ENCODE measurements at regions not wholly inside any gene's neighbourhood (a gene's known extent, or its start where the extent isn't known, plus 50 kb on each side); places are given as distances from the start of the nearest gene placed in this dataset.

GRCh38 chr1:88434836-88435235 lies 249.2 kb upstream of the PKN2 start:
- Histone ChIP-seq H4K20me1 (ENCODE audit: insufficient read depth, low read length) (no peaks in the 10 kb centered on the region), H3K36me3 (ENCODE audit: insufficient read depth, low read length) (no peaks in the 10 kb centered on the region), H3K4me1 (ENCODE audit: insufficient read depth, low read length, poor library complexity, severe bottlenecking) (no peaks in the 10 kb centered on the region), H3K27ac (ENCODE audit: low read depth, low read length, poor library complexity, severe bottlenecking) (no peak overlapping the region), H3K9me3 (ENCODE audit: low read length) (no peaks in the 10 kb centered on the region), H2AFZ (ENCODE audit: low read length) (no peak overlapping the region), H3K4me2 (ENCODE audit: low read length) (no peak overlapping the region), H3K4me3 (ENCODE audit: low read depth, low read length, poor library complexity, severe bottlenecking) (no peak overlapping the region), H3K79me2 (ENCODE audit: insufficient read depth, low read depth, low read length) (no peaks in the 10 kb centered on the region), H3K9me2 (ENCODE audit: insufficient read depth, low read length) (no peaks in the 10 kb centered on the region)
- POLR2A ChIA-PET: no interaction called here
- no peak for TF ChIP-seq EZH2phosphoT487 (IDR thresholded peaks at IDR 0.05; ENCODE audit: borderline replicate concordance, low read depth, low read length)
- no peak for TF ChIP-seq CTCF (conservative IDR thresholded peaks at IDR 0.05; ENCODE audit: low read length)
- BruUV-seq (replicated peaks): no TSS peak
- intact Hi-C loops (cut with micrococcal nuclease; ENCODE audit: unreplicated experiment): no loop called here
- CTCF ChIA-PET (ENCODE audit: unreplicated experiment): no interaction called here
- no peak for DNase-seq (ENCODE audit: low spot score)

GRCh38 chr1:88441022-88441421 lies 243.1 kb upstream of the PKN2 start:
- no peak overlapping the region for H3K4me3 ChIP-seq (ENCODE audit: low read depth, low read length, poor library complexity, severe bottlenecking)
- no peaks in the 10 kb centered on the region for H3K9me2 ChIP-seq (ENCODE audit: insufficient read depth, low read length)
- no peaks in the 10 kb centered on the region for H3K36me3 ChIP-seq (ENCODE audit: insufficient read depth, low read length)
- no peak for TF ChIP-seq EZH2phosphoT487 (IDR thresholded peaks at IDR 0.05; ENCODE audit: borderline replicate concordance, low read depth, low read length)
- no peak for TF ChIP-seq CTCF (conservative IDR thresholded peaks at IDR 0.05; ENCODE audit: low read length)
- ChIA-PET POLR2A (interaction anchor here (0.6 to 1.0 kb wide), 2 partner anchors 15 to 98 kb away, joined by 3 read pairs; no protein-coding TSS in a partner anchor), CTCF (ENCODE audit: unreplicated experiment) (no interaction called here)
- no TSS peak for BruUV-seq (replicated peaks)
- no peak overlapping the region for H3K4me2 ChIP-seq (ENCODE audit: low read length)
- no peaks in the 10 kb centered on the region for H4K20me1 ChIP-seq (ENCODE audit: insufficient read depth, low read length)
- no peaks in the 10 kb centered on the region for H3K4me1 ChIP-seq (ENCODE audit: insufficient read depth, low read length, poor library complexity, severe bottlenecking)
- intact Hi-C loops (cut with micrococcal nuclease; ENCODE audit: unreplicated experiment): no loop called here
- H3K79me2 ChIP-seq (ENCODE audit: insufficient read depth, low read depth, low read length): no peaks in the 10 kb centered on the region
- H3K9me3 ChIP-seq (ENCODE audit: low read length): no peaks in the 10 kb centered on the region
- DNase-seq (ENCODE audit: low spot score): no peak
- H3K27ac ChIP-seq (ENCODE audit: low read depth, low read length, poor library complexity, severe bottlenecking): no peak overlapping the region
- no peak overlapping the region for H2AFZ ChIP-seq (ENCODE audit: low read length)

GRCh38 chr1:88451856-88452255 lies 232.2 kb upstream of the PKN2 start:
- Histone ChIP-seq H2AFZ (ENCODE audit: low read length) (no peak overlapping the region), H3K27ac (ENCODE audit: low read depth, low read length, poor library complexity, severe bottlenecking) (no peak overlapping the region), H3K9me2 (ENCODE audit: insufficient read depth, low read length) (no peaks in the 10 kb centered on the region), H3K4me3 (ENCODE audit: low read depth, low read length, poor library complexity, severe bottlenecking) (no peak overlapping the region), H3K9me3 (ENCODE audit: low read length) (no peaks in the 10 kb centered on the region), H3K79me2 (ENCODE audit: insufficient read depth, low read depth, low read length) (no peaks in the 10 kb centered on the region), H3K4me2 (ENCODE audit: low read length) (no peak overlapping the region), H3K4me1 (ENCODE audit: insufficient read depth, low read length, poor library complexity, severe bottlenecking) (no peaks in the 10 kb centered on the region), H4K20me1 (ENCODE audit: insufficient read depth, low read length) (no peaks in the 10 kb centered on the region), H3K36me3 (ENCODE audit: insufficient read depth, low read length) (no peaks in the 10 kb centered on the region)
- no peak for TF ChIP-seq EZH2phosphoT487 (IDR thresholded peaks at IDR 0.05; ENCODE audit: borderline replicate concordance, low read depth, low read length)
- no peak for TF ChIP-seq CTCF (conservative IDR thresholded peaks at IDR 0.05; ENCODE audit: low read length)
- ChIA-PET POLR2A (no interaction called here), CTCF (ENCODE audit: unreplicated experiment) (no interaction called here)
- intact Hi-C loops (cut with micrococcal nuclease; ENCODE audit: unreplicated experiment): no loop called here
- no TSS peak for BruUV-seq (replicated peaks)
- no peak for DNase-seq (ENCODE audit: low spot score)

All from OCI-LY7 (cell line).